Renal cortical epithelial cell (primary cell): ENCODE measurements at regions not wholly inside any gene's neighbourhood (a gene's known extent, or its start where the extent isn't known, plus 50 kb on each side); places are given as distances from the start of the nearest gene placed in this dataset.

Source experiments
- DNase-seq: peaks from one replicate; pipeline ENCODE4 v3.0.0-alpha.2; 2011; ENCODE audit warnings: low read depth

- DNase-seq: no peak
These were observed 929.7 kb upstream of the SEMA6A start for GRCh38 chr5:117504305-117504704.

GRCh38 chr5:117497601-117498000 lies 923.0 kb upstream of the SEMA6A start:
- DNase-seq: no peak

DNA sequence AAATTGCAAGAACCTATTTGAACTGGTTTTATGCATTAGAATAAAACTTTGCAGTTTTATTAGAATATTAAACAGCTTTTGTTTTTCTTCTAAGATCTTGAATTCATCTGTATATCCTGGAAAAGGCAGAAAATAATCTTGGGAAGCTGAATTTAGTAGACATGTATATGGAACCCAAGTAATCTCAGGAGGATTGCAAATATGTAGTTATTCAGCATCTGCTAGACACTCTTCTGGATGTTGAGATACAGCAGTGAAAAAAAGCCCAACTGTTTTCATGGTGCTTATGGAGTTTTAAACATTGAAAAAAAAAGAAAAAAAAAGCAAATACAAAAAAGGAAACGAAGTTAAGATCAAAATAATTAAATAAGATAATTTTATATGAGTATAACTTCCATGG lies 922.2 kb upstream of the SEMA6A start:
- DNase-seq: no peak

DNA sequence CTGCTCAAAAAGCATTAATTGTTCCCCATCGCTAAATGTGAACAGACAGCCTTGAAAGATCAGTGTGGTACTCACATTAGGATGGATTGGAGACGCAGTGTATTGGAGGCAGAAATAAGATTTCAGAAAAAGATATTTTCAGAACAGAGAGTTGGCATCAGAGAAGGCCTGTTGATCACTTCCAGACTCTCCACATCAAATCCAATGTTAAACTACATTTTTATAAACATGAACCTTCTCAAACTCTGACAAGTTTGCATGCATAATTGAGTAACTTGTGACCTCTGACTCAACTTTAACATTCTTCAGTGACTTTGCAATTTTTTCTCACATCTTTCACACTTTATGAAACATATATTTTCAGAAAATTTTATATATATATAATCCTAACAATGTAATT lies 919.6 kb upstream of the SEMA6A start:
- DNase-seq: no peak

DNA sequence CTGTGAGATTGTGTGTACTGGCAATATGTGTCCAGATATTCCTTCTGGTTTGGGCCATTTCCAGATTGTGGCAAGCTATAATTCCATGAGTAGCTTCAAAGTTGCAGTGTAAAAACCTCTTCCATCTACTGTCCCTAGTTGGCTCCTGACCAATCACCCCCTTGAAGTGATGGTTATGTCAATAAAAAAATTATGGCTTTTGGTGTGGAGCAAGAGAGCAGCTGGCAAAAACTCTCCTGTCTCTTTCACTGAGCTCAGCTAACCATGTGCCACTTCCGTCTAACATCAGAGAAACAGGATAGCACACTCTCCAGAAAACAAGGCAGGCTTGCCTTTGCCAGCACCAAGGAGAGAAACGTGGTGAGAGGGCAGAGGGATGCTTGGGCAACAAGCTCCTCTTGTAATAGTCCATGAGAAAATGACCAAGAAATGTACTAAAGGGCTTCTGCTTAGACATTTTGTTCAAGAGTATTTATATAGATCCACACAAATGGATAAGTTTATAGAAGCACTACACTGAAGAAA lies 914.4 kb upstream of the SEMA6A start:
- DNase-seq: no peak

DNA sequence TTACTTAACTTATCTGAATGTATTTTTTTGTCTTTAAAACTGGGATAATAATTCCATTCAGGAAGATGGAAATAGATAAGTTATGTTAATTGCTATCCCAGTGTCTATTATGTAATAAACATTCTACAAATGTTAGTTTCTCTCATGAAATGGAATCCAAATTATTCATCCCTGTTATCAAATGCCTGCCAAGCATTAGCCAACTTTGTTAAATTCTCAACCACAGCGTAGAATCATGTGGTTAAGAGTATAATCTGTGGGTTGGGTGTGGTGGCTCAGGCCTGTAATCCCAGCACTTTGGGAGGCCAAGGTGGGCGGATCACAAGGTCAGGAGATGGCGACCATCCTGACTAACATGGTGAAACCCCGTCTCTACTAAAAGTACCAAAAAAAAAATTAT lies 912.9 kb upstream of the SEMA6A start:
- no peak for DNase-seq

DNA sequence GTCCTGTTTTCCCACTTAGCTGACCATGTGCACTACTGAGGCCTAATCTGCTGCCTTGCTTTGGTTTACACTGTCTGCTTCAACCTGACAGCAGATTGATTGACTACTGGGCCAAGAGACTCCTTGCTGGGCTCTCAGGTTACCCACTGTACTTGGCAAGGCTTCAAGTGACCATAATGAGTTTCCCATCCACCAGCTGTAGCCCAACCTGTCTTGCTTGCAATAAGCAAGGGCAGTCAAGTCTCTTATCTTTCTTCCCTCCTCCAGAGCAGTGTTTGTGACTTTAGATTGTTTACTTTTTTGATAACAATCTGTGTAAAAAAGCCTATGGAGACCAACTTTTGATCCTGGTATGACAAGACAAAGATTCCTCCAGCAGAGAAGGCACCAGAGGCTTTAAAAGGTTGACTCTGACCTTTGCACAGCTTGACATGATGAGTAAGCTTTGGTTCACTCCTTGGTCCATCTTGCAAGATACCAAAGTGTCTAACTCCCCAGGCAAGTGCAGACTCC lies 912.3 kb upstream of the SEMA6A start:
- DNase-seq: no peak

GRCh38 chr5:117486261-117486660 lies 911.6 kb upstream of the SEMA6A start:
- DNase-seq: no peak

DNA sequence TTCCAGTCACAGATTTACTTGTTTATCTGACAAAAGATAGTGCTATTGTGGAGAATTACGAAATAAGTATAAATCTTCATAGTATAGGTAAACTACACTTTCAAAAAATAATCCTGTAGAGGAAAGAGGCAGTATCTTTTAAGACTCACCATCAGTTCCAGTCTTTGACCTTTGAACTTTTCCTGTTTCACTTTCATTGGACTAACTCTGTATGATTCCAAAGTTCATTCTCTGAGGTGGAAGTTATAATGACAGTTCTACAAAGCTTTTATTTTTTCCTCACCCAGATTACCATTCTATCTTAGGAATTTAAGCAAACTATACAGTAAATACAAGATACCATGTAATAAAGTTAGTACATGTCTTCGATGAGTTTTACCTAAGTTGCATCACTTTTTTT lies 901.3 kb upstream of the SEMA6A start:
- no peak for DNase-seq

DNA sequence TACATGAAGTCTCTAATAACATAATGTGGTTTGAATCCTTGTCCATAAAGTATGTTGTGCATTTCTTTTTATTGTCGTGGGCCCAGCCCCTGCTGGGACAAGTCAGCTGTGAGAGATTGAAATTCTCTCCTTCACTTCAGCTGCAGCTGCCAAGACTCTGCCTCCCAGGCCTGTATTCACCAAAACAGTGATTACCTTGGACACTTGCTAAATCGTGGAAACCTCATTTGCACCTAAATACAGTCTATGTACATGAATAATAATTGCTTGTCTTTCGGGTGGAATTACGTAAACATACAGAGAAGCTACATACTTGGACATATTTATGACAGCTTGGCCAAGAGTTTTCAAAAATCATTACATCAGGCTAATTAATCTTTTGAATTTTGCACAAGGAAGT lies 898.5 kb upstream of the SEMA6A start:
- no peak for DNase-seq

GRCh38 chr5:117463881-117464570 lies 889.4 kb upstream of the SEMA6A start:
- DNase-seq: no peak

DNA sequence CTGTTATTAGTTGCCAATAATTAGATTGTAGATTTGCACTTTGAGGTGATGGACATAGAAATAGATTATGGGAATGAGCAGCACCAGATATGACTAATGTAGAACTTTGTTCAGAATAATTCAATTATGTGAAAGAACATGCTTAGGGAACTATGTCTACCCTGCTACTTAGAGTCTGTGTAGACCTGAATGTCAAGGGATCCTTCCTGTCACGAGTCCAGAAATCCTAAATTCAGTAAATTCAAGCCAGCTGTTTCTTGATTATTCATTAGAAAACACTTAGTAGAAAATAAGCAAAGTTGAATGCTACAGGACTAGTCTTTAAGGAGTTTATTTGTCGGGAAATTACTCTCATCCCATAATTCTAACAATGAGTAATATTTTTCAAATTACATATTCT lies 887.3 kb upstream of the SEMA6A start:
- DNase-seq: no peak

GRCh38 chr5:117461403-117461802 lies 886.8 kb upstream of the SEMA6A start:
- DNase-seq: no peak

DNA sequence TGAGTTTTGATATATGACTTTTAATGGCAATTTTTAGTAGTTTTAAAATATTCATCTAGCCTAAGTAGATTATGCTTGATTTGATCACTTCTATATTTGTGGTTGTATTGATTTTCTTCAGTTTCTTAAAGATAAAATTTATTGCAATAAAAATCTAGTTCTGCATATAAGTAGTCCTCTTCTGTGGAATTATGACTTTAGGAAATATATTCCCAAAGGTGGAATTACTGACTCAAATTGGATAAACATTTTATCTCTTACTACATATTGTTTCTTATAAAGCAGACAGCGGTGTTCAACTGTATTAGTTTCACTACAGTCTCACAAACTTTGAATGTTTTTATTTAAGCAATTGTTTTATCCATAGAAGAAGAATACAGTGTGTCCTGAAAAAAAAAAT lies 883.0 kb upstream of the SEMA6A start:
- no peak for DNase-seq

GRCh38 chr5:117456866-117457470 lies 882.3 kb upstream of the SEMA6A start:
- DNase-seq: no peak

GRCh38 chr5:117455236-117456233 lies 880.9 kb upstream of the SEMA6A start:
- no peak for DNase-seq

- peak; percentile 26 for DNase-seq
These were observed 880.1 kb upstream of the SEMA6A start for GRCh38 chr5:117454716-117455212.

DNA sequence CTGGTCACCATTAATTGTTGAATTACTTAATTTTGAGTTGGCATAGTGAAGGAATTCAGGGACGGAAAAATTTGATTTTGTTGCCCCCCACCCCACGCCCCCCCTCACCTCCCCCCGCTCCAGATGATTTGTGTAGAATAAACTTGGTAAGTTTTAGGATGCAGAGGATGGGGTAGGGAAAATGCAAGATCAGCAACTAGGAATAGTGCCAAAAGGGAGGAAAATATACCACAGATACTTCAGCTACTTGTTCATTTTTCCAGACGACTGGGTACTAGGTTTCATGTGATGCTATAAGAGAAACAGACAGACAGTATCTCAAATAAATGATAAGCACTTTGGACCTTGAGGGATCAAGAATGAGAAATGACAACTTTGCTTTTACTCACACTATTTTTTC lies 862.2 kb upstream of the SEMA6A start:
- DNase-seq: no peak

DNA sequence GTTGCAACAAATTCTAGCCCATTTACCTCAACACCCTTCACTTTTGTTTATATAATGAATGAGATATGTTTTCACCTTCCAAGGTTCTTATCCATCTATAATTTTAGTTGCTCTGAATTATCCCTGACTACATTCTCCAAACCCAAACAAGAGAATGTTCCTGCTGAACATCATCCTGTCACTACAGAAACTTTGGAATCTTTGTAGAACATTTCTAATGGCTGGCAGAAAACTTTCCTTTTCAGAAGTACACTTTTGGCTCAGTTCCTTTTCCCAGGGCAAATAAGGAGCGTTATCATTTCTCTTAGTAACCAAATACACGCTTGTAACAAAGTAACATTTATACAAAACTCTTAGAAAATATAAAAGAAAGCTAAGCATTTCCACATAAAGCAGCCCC lies 860.6 kb upstream of the SEMA6A start:
- no peak for DNase-seq

- DNase-seq: no peak
These were observed 859.6 kb upstream of the SEMA6A start for GRCh38 chr5:117434254-117434653.

DNA sequence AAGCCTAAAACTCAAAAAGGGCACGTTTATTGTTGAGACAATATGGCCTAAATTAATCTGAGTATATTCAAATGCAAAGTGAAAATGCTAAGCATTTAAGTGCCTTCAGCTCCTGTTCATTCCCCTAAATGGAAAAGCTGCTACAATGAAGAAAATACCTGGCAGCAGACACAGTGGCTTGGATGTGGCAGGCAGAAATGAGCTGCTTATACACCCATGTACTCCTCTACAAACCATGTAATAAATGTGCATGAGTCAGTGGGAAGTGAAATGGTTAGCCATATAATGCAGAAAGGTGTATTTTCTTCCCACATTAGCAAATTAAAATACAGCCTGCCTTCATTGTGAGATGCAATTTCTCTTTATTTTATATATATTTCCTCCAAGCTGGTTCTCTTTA lies 859.2 kb upstream of the SEMA6A start:
- no peak for DNase-seq

- no peak for DNase-seq
These were observed 856.5 kb upstream of the SEMA6A start for GRCh38 chr5:117431091-117431490.
